C4-2B (cell line): ENCODE measurements at regions not wholly inside any gene's neighbourhood (a gene's known extent, or its start where the extent isn't known, plus 50 kb on each side); places are given as distances from the start of the nearest gene placed in this dataset.

Experiments
- ZFX ChIP-seq: fragments of 450-650 bp; IDR thresholded peaks from 2 replicates; pipeline ENCODE4 v1.6.1; 2017
- TF ChIP-seq, protein P1 (sequence below): fragments of 450-650 bp; conservative IDR thresholded peaks from 2 replicates; pipeline ENCODE4 v1.5.1; 2017; ENCODE audit warnings: mild to moderate bottlenecking

DNA sequence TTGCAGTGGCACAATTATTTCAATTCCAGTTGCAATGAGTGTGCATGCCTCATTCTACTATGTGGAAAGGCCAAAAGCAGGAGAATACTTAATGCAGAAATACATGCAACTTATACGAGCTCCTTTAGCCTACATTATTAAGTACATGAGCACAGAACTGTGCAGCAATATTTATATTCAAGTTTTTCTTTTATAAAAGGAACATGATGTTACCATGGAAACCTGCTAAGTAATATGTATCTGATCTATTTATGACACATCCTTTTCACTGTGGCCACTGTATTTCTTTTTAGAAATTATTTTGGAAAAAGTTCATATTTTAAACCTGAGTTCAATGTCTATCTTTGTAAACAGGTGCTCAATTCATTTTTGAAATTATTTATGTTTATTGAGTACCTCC is 88.9 kb downstream of the ELAPOR2 start:
- TF ChIP-seq, protein P1, sequence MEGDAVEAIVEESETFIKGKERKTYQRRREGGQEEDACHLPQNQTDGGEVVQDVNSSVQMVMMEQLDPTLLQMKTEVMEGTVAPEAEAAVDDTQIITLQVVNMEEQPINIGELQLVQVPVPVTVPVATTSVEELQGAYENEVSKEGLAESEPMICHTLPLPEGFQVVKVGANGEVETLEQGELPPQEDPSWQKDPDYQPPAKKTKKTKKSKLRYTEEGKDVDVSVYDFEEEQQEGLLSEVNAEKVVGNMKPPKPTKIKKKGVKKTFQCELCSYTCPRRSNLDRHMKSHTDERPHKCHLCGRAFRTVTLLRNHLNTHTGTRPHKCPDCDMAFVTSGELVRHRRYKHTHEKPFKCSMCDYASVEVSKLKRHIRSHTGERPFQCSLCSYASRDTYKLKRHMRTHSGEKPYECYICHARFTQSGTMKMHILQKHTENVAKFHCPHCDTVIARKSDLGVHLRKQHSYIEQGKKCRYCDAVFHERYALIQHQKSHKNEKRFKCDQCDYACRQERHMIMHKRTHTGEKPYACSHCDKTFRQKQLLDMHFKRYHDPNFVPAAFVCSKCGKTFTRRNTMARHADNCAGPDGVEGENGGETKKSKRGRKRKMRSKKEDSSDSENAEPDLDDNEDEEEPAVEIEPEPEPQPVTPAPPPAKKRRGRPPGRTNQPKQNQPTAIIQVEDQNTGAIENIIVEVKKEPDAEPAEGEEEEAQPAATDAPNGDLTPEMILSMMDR = no peak
- TF ChIP-seq ZFX = no peak
